Stimulated activated CD8-positive, alpha-beta memory T cell treated with anti-CD3 and anti-CD28 coated beads, Interleukin-15, amount 100 ng/mL, for 4 hours (primary cell): ENCODE measurements at regions not wholly inside any gene's neighbourhood (a gene's known extent, or its start where the extent isn't known, plus 50 kb on each side); places are given as distances from the start of the nearest gene placed in this dataset.

Experiments
- DNase-seq, 2 donors: peaks; one replicate each; pipeline ENCODE4 v3.0.0-alpha.2; 2020; ENCODE audit warnings: low read depth in 2 of 2

DNA sequence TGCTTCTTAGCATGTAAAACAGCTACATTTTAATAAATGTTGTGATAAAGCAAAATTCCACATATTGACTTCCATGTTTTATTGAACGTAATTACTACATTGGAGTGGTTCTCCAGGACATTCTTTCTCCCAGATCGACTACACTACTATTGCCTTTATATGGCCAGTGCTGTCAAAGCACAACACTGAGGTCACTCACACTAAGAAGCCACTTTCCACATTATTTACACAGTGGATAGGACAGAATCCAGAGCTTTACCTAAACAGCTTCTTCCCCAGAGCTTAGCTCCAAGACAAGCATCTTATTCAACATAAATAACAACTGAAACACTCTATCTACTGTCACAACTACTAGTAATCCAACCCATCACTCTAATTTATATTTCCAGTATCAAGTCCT is 73.9 kb upstream of the WDR75 start:
- DNase-seq: no peak

DNA sequence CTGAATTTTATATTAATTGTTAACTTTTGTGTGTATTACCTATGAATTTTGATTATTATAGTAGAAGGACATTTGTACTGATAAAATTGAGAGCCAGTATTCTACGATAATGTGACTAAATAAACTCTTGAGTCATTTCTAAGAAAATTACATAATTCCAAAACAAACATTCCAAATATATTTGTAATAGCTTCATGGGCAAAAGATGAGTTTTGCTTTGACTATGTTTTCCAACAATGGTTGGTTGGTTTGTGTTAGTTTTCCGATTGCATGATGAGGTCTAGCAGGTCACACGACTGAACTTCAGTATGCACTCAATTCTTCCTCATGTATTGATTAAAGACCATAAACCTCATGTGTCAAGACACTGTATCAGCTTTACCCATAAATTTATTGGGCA is 71.7 kb upstream of the WDR75 start:
- DNase-seq: no peak

- DNase-seq: no peak
These were observed 70.6 kb upstream of the WDR75 start for GRCh38 chr2:189370719-189371118.

GRCh38 chr2:189372688-189373257 is 68.5 kb upstream of the WDR75 start:
- DNase-seq: no peak

- no peak for DNase-seq
These were observed 66.8 kb upstream of the WDR75 start for GRCh38 chr2:189374481-189374880.

GRCh38 chr2:189375842-189376241 is 65.4 kb upstream of the WDR75 start:
- DNase-seq: no peak

DNA sequence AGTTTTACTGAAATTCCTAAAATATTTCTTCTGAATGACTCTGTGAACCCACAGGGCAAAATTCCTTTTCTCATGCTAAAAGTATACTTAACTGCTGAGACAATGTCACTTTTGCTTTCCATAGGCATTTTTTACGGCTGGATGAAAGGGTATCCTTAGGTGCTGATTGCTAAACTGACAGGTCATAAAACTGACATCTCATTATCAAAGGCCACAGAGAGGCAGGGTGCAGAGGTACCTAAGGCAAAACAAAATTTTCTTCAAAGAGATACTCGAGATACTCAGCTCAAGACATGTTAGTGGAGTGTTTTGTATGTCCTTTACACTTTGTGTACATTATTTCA is 62.0 kb upstream of the WDR75 start:
- DNase-seq: no peak

DNA sequence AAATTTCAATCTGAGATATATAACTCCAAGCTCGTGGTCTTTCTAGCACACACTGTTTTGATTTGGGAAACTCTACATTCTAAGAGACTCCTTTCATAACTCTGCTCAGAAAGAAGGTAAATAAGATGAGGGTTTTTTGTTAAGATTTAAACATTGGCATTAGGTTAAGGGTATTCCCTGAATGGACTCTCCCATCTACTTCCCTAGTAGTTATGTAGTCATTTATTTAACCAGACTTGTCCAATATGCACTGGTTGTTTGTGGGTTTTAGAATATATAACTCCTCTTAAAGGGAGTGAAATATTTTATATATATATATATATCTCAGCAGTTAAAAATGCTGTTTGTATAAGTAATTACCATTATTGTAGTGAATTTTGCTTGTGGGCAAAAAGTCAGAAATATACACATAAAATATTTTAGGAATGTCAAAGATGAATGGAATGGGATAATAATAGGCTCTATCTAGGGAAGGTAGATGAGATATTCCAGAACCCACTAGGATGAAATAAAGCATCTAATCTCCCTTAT is 61.5 kb upstream of the WDR75 start:
- no peak for DNase-seq

DNA sequence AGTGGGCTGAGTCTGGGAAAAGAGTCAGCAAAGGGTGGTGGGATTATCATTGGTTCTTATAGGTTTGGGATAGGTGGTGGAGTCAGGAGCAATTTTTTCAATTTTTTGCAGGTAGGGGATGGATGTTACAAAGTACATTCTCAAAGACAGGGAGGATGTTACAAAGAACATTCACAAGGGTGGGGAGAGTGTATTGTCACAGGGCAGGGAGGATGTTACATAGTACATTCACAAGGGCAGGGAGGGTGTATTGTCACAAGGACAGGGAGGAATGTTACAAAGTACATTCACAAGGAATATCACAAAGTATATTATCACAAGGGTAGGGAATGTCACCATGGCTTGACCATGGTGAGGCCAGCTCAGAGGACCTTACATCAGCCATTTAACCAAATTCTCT is 58.6 kb upstream of the WDR75 start:
- DNase-seq: no peak

- DNase-seq: no peak
These were observed 54.5 kb upstream of the WDR75 start for GRCh38 chr2:189386741-189387140.

- DNase-seq: no peak
These were observed 50.1 kb upstream of the WDR75 start for GRCh38 chr2:189391201-189391600.
